Rectal smooth muscle tissue (tissue), 1 donor: ENCODE measurements at regions not wholly inside any gene's neighbourhood (a gene's known extent, or its start where the extent isn't known, plus 50 kb on each side); places are given as distances from the start of the nearest gene placed in this dataset.
"Not testable (repeated sequence)": the region's sequence is repeated elsewhere in the genome, so short reads cannot be mapped to it uniquely, and the experiment has no call there.

Experiments
- H3K27ac ChIP-seq: one replicate; pipeline ENCODE4 v1.7.0; 2013; ENCODE audit warnings: low read depth, low read length, inconsistent platforms
- H3K27me3 ChIP-seq: one replicate; pipeline ENCODE4 v1.7.0; 2013; ENCODE audit warnings: low read length; ENCODE audit not compliant: control insufficient read depth, insufficient read depth
- H3K36me3 ChIP-seq: one replicate; pipeline ENCODE4 v1.7.0; 2013; ENCODE audit warnings: low read length; ENCODE audit not compliant: control insufficient read depth, insufficient read depth
- H3K4me1 ChIP-seq: one replicate; pipeline ENCODE4 v1.7.0; 2013; ENCODE audit warnings: low read length; ENCODE audit not compliant: control insufficient read depth, insufficient read depth
- H3K4me3 ChIP-seq: one replicate; pipeline ENCODE4 v1.7.0; 2013; ENCODE audit warnings: low read length
- H3K9ac ChIP-seq: one replicate; pipeline ENCODE4 v1.7.0; 2013; ENCODE audit warnings: low read length

GRCh38 chr4:115190529-115190928 is 77.1 kb upstream of the NDST4 start:
- H3K9ac ChIP-seq: no peak overlapping the region
- H3K4me3 ChIP-seq: no peak overlapping the region
- H3K27me3 ChIP-seq: no peaks in the 10 kb centered on the region
- H3K36me3 ChIP-seq: no peaks in the 10 kb centered on the region
- H3K4me1 ChIP-seq: no peaks in the 10 kb centered on the region
- H3K27ac ChIP-seq: no peak overlapping the region

GRCh38 chr4:115187136-115187535 is 73.7 kb upstream of the NDST4 start:
- Histone ChIP-seq H3K4me1 (no peaks in the 10 kb centered on the region), H3K4me3 (no peak overlapping the region), H3K27me3 (no peaks in the 10 kb centered on the region), H3K36me3 (no peaks in the 10 kb centered on the region), H3K9ac (no peak overlapping the region), H3K27ac (no peak overlapping the region)

GRCh38 chr4:115179438-115180062 is 66.1 kb upstream of the NDST4 start:
- not testable (repeated sequence) for H3K27ac ChIP-seq, H3K36me3 ChIP-seq, H3K27me3 ChIP-seq, H3K4me3 ChIP-seq, H3K9ac ChIP-seq, H3K4me1 ChIP-seq

GRCh38 chr4:115178687-115179086 is 65.3 kb upstream of the NDST4 start:
- H3K27ac ChIP-seq, H3K4me3 ChIP-seq, H3K27me3 ChIP-seq, H3K9ac ChIP-seq, H3K4me1 ChIP-seq, H3K36me3 ChIP-seq: not testable (repeated sequence)

GRCh38 chr4:115171220-115171619 is 57.8 kb upstream of the NDST4 start:
- Histone ChIP-seq H3K4me1 (no peaks in the 10 kb centered on the region), H3K27ac (no peak overlapping the region), H3K36me3 (no peaks in the 10 kb centered on the region), H3K4me3 (no peak overlapping the region), H3K27me3 (no peaks in the 10 kb centered on the region), H3K9ac (no peak overlapping the region)

DNA sequence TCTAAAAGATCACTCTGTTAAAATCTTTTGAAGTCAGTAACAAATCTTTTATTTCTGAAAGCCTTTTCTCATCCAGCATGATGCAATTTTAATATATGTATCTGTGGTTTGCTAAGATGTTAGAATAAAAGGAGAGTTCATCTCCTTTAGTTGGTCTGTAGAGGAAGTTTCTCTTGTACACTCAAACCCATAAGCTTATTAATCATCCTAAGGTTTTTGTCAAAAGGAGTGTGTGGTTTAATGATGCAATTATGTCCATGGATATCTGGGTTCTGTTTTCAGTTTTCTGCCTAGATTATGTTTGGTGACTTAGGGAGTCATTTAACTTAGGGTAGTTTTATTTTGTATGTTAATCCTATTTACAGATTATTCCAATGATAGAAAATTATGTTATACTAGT is 52.1 kb upstream of the NDST4 start:
- no peak overlapping the region for H3K27ac ChIP-seq
- H3K9ac ChIP-seq: no peak overlapping the region
- no peaks in the 10 kb centered on the region for H3K36me3 ChIP-seq
- no peaks in the 10 kb centered on the region for H3K27me3 ChIP-seq
- H3K4me1 ChIP-seq: no peaks in the 10 kb centered on the region
- H3K4me3 ChIP-seq: no peak overlapping the region
